Activated T-helper 17 cell treated with anti-CD3 and anti-CD28 coated beads, Interleukin-2, amount 50 U/mL, for 72 hours (primary cell): ENCODE measurements at regions not wholly inside any gene's neighbourhood (a gene's known extent, or its start where the extent isn't known, plus 50 kb on each side); places are given as distances from the start of the nearest gene placed in this dataset.
A peak's percentile ranks its signal among the peaks of the same experiment; 100 is the strongest.

Experiments
- ATAC-seq: fragments of 150-1000 bp; cut with Tn5 transposase; replicated peaks from 2 replicates; pipeline ENCODE4 v1.10.0; 2021; ENCODE audit warnings: mild to moderate bottlenecking, moderate library complexity
- H3K27ac Mint-ChIP-seq: one replicate; pipeline ENCODE4 v1.8.0; 2022; ENCODE audit warnings: mixed read lengths
- H3K27me3 Mint-ChIP-seq: one replicate; pipeline ENCODE4 v1.8.0; 2022; ENCODE audit warnings: mixed read lengths
- H3K36me3 Mint-ChIP-seq: one replicate; pipeline ENCODE4 v1.8.0; 2022; ENCODE audit warnings: low read depth, mild to moderate bottlenecking, mixed read lengths
- H3K4me1 Mint-ChIP-seq: one replicate; pipeline ENCODE4 v1.8.0; 2022; ENCODE audit warnings: mixed read lengths
- H3K4me3 Mint-ChIP-seq: one replicate; pipeline ENCODE4 v1.8.0; 2022; ENCODE audit warnings: mild to moderate bottlenecking, mixed read lengths
- H3K9me3 Mint-ChIP-seq: one replicate; pipeline ENCODE4 v1.8.0; 2022; ENCODE audit warnings: mixed read lengths

DNA sequence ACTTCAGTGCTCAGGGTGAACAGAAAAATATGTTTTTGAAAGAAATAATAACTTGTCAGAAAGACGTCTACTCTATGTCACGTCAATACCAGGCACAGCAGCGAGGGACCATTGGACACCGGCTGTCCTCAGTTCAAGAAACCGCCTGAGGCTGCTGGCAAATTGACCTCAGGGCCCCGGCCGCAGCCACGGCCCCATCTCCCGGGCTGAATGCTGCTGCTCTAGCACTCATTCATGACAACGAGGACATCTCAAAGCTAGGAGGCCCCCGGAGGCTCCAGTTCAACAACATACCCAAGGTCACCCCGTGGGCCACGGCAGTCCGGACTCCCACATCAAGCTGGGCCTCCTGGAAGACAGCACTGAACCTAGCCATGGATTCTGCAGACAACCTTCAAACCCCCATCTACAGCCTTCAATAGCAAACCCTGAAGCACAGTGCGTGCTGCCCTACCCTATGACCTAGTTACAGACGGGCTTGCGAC is 204.0 kb upstream of the NSMCE3 start:
- ATAC-seq: no peak
- Mint-ChIP-seq H3K27ac (no peak overlapping the region), H3K4me1 (no peaks in the 10 kb centered on the region), H3K36me3 (no peaks in the 10 kb centered on the region), H3K9me3 (no peaks in the 10 kb centered on the region), H3K4me3 (no peak overlapping the region), H3K27me3 (no peaks in the 10 kb centered on the region)

DNA sequence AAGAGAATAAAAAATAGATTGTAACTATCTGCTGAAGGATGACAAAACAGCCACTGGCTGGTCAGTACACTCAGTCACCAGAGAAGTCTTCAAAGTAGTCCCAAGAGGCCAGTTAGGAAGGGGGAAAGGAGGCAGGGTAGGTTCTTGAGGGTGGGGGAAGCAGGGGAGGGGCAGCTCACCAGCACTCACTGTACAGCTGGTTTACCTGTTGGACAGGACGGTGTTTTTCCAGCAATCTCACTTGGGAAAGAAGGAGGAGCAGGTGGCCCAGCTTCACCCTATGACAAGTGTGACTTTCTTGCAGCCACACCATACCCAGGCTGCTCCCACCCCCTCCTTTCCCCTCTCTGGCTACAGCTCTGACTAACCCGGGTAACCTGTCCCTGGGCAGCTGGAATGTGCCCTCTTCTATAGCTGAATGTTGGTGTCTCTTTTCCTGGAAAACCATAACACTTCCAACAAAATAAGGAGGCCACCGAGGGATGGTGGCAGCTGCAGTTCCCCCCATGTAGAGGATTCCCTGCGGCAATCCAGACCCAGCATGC is 203.4 kb upstream of the NSMCE3 start:
- H3K36me3 Mint-ChIP-seq: no peaks in the 10 kb centered on the region
- no peak overlapping the region for H3K27ac Mint-ChIP-seq
- H3K27me3 Mint-ChIP-seq: no peaks in the 10 kb centered on the region
- H3K4me3 Mint-ChIP-seq: no peak overlapping the region
- H3K4me1 Mint-ChIP-seq: no peaks in the 10 kb centered on the region
- no peak for ATAC-seq
- H3K9me3 Mint-ChIP-seq: no peaks in the 10 kb centered on the region

DNA sequence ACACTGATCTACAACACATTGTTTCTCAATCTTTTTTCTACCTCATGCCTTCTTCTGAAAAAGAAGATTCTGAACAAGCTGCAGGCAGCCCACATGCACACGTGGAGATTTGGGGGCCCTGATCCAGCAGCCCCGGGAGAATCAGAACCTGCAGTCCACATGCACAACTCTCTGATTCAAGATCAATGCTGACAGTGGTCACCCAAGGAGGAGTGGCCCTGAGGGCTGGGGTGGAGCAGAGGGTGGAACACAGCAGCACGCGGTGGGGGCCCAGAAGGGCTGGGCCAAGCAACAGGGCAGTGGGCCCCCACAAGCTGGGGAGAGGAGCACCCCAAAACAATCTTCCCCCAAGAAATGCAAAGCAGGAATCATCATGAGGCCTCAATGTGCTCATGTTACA is 202.1 kb upstream of the NSMCE3 start:
- H3K27me3 Mint-ChIP-seq: no peaks in the 10 kb centered on the region
- no peaks in the 10 kb centered on the region for H3K4me1 Mint-ChIP-seq
- no peaks in the 10 kb centered on the region for H3K9me3 Mint-ChIP-seq
- H3K36me3 Mint-ChIP-seq: no peaks in the 10 kb centered on the region
- no peak overlapping the region for H3K4me3 Mint-ChIP-seq
- ATAC-seq: no peak
- no peak overlapping the region for H3K27ac Mint-ChIP-seq

DNA sequence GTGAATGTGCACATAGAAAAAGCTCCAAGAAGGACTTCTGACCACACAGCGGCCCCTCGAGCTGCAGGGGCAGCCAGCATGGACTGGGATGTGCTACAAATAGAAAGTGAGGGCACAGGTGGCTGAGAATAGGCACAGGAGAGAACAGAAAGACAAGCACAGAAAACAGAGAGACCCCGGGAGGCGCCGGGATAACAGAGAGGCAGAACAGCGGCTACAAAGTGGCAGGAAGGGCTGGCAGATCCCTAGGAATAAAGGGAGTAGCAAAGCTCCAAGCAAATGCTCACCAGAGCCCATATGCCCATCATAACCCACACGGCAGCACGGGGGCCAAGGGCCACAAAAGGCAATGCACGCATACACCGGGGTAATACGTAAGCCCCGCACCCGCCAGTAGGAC is 201.7 kb upstream of the NSMCE3 start:
- ATAC-seq: no peak
- no peaks in the 10 kb centered on the region for H3K36me3 Mint-ChIP-seq
- no peak overlapping the region for H3K4me3 Mint-ChIP-seq
- no peaks in the 10 kb centered on the region for H3K27me3 Mint-ChIP-seq
- no peak overlapping the region for H3K27ac Mint-ChIP-seq
- H3K4me1 Mint-ChIP-seq: no peaks in the 10 kb centered on the region
- no peaks in the 10 kb centered on the region for H3K9me3 Mint-ChIP-seq

GRCh38 chr15:29470794-29471193 is 201.2 kb upstream of the NSMCE3 start:
- no peaks in the 10 kb centered on the region for H3K4me1 Mint-ChIP-seq
- peaks cover 4% of the 10 kb centered on the region for H3K27me3 Mint-ChIP-seq
- ATAC-seq: no peak
- no peaks in the 10 kb centered on the region for H3K36me3 Mint-ChIP-seq
- no peak overlapping the region for H3K4me3 Mint-ChIP-seq
- no peaks in the 10 kb centered on the region for H3K9me3 Mint-ChIP-seq
- no peak overlapping the region for H3K27ac Mint-ChIP-seq

- Mint-ChIP-seq H3K36me3 (no peaks in the 10 kb centered on the region), H3K4me3 (no peak overlapping the region), H3K27ac (no peak overlapping the region), H3K4me1 (no peaks in the 10 kb centered on the region), H3K9me3 (no peaks in the 10 kb centered on the region), H3K27me3 (peaks cover 4% of the 10 kb centered on the region)
- no peak for ATAC-seq
Observed at GRCh38 chr15:29470311-29470710, 200.7 kb upstream of the NSMCE3 start.

GRCh38 chr15:29468899-29469298 is 199.3 kb upstream of the NSMCE3 start:
- no peak overlapping the region for H3K4me3 Mint-ChIP-seq
- no peak overlapping the region for H3K27ac Mint-ChIP-seq
- H3K4me1 Mint-ChIP-seq: no peaks in the 10 kb centered on the region
- H3K27me3 Mint-ChIP-seq: peaks cover 4% of the 10 kb centered on the region
- H3K36me3 Mint-ChIP-seq: no peaks in the 10 kb centered on the region
- H3K9me3 Mint-ChIP-seq: no peaks in the 10 kb centered on the region
- no peak for ATAC-seq

- H3K4me3 Mint-ChIP-seq: no peak overlapping the region
- H3K27me3 Mint-ChIP-seq: peaks cover 5% of the 10 kb centered on the region
- H3K9me3 Mint-ChIP-seq: no peaks in the 10 kb centered on the region
- no peak overlapping the region for H3K27ac Mint-ChIP-seq
- no peaks in the 10 kb centered on the region for H3K4me1 Mint-ChIP-seq
- ATAC-seq: no peak
- no peaks in the 10 kb centered on the region for H3K36me3 Mint-ChIP-seq
Observed at GRCh38 chr15:29467091-29467490, 197.5 kb upstream of the NSMCE3 start.

GRCh38 chr15:29466292-29466691 is 196.7 kb upstream of the NSMCE3 start:
- H3K27ac Mint-ChIP-seq: no peak overlapping the region
- H3K4me3 Mint-ChIP-seq: no peak overlapping the region
- ATAC-seq: no peak
- H3K4me1 Mint-ChIP-seq: no peaks in the 10 kb centered on the region
- no peaks in the 10 kb centered on the region for H3K36me3 Mint-ChIP-seq
- H3K9me3 Mint-ChIP-seq: no peaks in the 10 kb centered on the region
- peaks cover 10% of the 10 kb centered on the region for H3K27me3 Mint-ChIP-seq

- H3K36me3 Mint-ChIP-seq: no peaks in the 10 kb centered on the region
- no peak overlapping the region for H3K27ac Mint-ChIP-seq
- H3K4me1 Mint-ChIP-seq: no peaks in the 10 kb centered on the region
- no peak for ATAC-seq
- no peaks in the 10 kb centered on the region for H3K9me3 Mint-ChIP-seq
- H3K4me3 Mint-ChIP-seq: no peak overlapping the region
- H3K27me3 Mint-ChIP-seq: peaks cover 10% of the 10 kb centered on the region
Observed at GRCh38 chr15:29465816-29466215, 196.2 kb upstream of the NSMCE3 start.

DNA sequence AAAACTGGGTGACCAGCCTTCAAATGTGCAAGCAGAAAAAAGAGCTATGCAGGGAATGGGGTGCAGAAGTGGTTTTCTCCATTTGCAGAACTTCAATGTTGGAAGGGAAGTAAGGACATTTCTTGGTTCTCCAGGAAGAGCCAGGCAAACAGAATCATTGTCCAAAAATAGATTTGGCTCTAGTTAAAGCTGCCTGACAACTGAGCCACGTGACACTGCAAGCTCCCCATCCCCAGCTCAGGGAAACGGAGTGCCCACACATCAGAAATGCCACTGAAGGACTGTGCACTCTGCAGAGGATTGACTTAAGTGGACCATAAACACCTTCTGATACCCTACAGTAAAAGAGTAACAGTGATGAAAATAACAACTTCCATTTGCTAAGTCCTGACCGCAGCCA is 195.6 kb upstream of the NSMCE3 start:
- peaks cover 10% of the 10 kb centered on the region for H3K27me3 Mint-ChIP-seq
- H3K9me3 Mint-ChIP-seq: no peaks in the 10 kb centered on the region
- no peaks in the 10 kb centered on the region for H3K4me1 Mint-ChIP-seq
- H3K4me3 Mint-ChIP-seq: no peak overlapping the region
- H3K36me3 Mint-ChIP-seq: no peaks in the 10 kb centered on the region
- ATAC-seq: no peak
- no peak overlapping the region for H3K27ac Mint-ChIP-seq

DNA sequence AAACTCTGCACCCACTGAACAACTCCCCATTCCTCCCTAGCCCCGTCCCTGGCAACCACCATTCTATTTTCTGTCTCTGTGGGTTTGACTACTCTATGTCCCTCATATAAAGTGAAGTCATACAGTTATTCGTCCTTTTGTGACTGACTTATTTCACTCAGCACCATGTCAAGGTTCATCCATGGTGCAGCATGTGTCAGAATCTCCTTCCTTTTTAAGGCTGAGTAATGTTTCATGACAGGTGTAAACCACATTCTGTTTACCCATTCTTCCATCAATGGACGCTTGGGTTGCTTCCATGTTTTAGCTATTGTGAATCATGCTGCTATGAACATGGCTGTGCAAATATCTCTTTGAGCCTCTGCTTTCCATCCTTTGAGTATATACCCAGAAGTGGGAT is 192.3 kb upstream of the NSMCE3 start:
- Mint-ChIP-seq H3K27me3 (peaks cover 10% of the 10 kb centered on the region), H3K36me3 (no peaks in the 10 kb centered on the region), H3K4me1 (no peaks in the 10 kb centered on the region), H3K9me3 (no peaks in the 10 kb centered on the region), H3K27ac (no peak overlapping the region), H3K4me3 (no peak overlapping the region)
- ATAC-seq: peak; percentile 46

DNA sequence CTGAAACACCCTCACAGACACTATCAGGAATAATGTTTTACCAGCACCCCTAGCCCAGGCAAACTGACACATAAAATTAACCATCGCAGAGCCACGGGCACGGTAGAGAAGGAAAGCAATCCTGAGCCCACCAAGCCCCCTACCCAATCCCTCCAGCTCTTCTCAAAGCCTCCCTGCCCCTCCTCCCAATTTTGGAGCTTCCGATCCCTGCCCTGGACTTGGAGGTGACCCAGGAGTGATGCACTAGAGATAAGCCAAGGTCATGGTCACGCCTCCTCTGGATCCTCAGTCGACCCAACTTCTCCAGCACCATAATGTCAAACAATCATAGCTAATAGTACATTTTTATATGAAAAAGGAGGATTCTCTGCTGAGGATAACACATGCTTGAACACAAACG is 188.7 kb upstream of the NSMCE3 start:
- no peaks in the 10 kb centered on the region for H3K9me3 Mint-ChIP-seq
- no peaks in the 10 kb centered on the region for H3K36me3 Mint-ChIP-seq
- peaks cover 6% of the 10 kb centered on the region for H3K27me3 Mint-ChIP-seq
- H3K4me3 Mint-ChIP-seq: no peak overlapping the region
- H3K4me1 Mint-ChIP-seq: no peaks in the 10 kb centered on the region
- H3K27ac Mint-ChIP-seq: no peak overlapping the region
- no peak for ATAC-seq

DNA sequence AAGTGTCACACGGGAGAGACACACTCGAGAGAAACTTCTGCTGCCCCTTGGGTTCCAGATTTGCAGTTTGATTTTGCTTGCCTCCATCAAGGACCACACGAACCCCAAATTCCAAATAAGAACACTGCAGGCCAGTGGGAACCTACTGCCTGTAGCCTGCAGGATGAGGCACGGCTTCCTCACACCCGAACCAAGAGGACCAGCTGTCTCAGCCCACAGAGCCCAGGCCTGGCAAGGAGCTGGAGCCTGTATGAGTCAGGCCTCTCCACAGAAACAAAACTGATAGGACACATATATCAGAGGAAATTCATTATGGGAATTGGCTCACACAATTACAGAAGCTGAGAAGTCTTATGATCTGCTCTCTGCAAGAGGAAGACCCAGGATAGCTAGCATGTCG is 188.1 kb upstream of the NSMCE3 start:
- H3K4me1 Mint-ChIP-seq: no peaks in the 10 kb centered on the region
- no peaks in the 10 kb centered on the region for H3K9me3 Mint-ChIP-seq
- H3K4me3 Mint-ChIP-seq: no peak overlapping the region
- H3K27me3 Mint-ChIP-seq: peaks cover 6% of the 10 kb centered on the region
- H3K27ac Mint-ChIP-seq: no peak overlapping the region
- H3K36me3 Mint-ChIP-seq: no peaks in the 10 kb centered on the region
- ATAC-seq: no peak

DNA sequence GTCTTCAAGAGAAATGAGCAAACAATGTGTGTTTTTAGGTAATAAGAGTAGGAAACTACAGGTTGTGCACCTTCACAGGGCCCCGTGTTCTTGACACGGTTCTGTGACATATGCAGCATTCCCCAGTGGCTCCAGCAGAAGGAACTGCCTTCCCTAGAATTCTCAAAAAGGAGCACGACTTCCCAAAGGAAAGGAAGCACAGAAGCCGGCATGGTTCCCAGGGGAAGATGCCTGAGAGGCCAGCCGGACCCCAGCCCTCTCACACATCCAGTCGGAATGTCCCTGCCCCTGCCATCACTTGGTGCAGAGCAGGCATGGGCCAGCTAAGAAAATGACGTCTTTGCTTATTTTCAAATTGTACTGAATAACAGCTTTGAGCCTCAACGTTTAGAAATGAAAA is 187.3 kb upstream of the NSMCE3 start:
- Mint-ChIP-seq H3K9me3 (no peaks in the 10 kb centered on the region), H3K27me3 (peaks cover 4% of the 10 kb centered on the region), H3K4me3 (no peak overlapping the region), H3K4me1 (no peaks in the 10 kb centered on the region), H3K36me3 (no peaks in the 10 kb centered on the region), H3K27ac (no peak overlapping the region)
- ATAC-seq: no peak

DNA sequence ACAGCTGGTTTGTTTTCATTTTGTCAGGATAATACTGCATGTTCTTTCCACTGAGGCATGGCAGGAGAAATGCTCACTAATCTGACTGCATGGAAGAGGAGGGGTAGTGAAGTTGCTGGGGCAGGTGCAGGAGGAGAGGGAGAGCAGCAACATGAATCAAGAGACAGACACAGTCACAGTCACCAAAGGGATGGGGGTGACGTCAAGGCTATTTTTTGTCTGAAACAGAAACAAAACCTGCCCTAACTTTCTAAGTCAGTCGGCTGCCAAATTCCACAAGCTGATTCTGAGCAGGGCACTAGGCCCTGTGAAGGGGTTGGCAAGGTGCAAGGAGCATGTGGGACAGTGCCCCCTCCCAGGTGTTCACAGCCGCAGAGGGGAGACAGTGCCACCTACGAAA is 186.6 kb upstream of the NSMCE3 start:
- no peak for ATAC-seq
- no peaks in the 10 kb centered on the region for H3K9me3 Mint-ChIP-seq
- no peaks in the 10 kb centered on the region for H3K36me3 Mint-ChIP-seq

More for the DNA sequence above, 186.6 kb upstream of the NSMCE3 start:
- H3K4me3 Mint-ChIP-seq: no peak overlapping the region
- H3K27ac Mint-ChIP-seq: no peak overlapping the region
- no peaks in the 10 kb centered on the region for H3K4me1 Mint-ChIP-seq
- H3K27me3 Mint-ChIP-seq: no peaks in the 10 kb centered on the region
